GM18907 (cell line): ENCODE measurements at regions not wholly inside any gene's neighbourhood (a gene's known extent, or its start where the extent isn't known, plus 50 kb on each side); places are given as distances from the start of the nearest gene placed in this dataset.
"Not testable (repeated sequence)": the region's sequence is repeated elsewhere in the genome, so short reads cannot be mapped to it uniquely, and the experiment has no call there.

Experiments
- ATAC-seq: cut with Tn5 transposase; IDR thresholded peaks from one replicate; pipeline ENCODE4 v1.9.1; 2021; ENCODE audit warnings: mild to moderate bottlenecking, moderate library complexity; ENCODE audit not compliant: unreplicated experiment

GRCh38 chr2:226115102-226115831 is 684.4 kb downstream of the IRS1 start:
- ATAC-seq: no peak

GRCh38 chr2:226114436-226114835 is 685.2 kb downstream of the IRS1 start:
- ATAC-seq: no peak

GRCh38 chr2:226098861-226099745 is 699.6 kb downstream of the NYAP2 start:
- no peak for ATAC-seq

GRCh38 chr2:226095058-226095457 is 695.5 kb downstream of the NYAP2 start:
- ATAC-seq: no peak

- ATAC-seq: no peak
Observed at GRCh38 chr2:226093364-226093763, 693.9 kb downstream of the NYAP2 start.

- ATAC-seq: no peak
Observed at GRCh38 chr2:226088366-226088674, 688.8 kb downstream of the NYAP2 start.

GRCh38 chr2:226087505-226088365 is 688.2 kb downstream of the NYAP2 start:
- no peak for ATAC-seq

- ATAC-seq: no peak
Observed at GRCh38 chr2:226087051-226087450, 687.5 kb downstream of the NYAP2 start.

GRCh38 chr2:226086190-226086589 is 686.7 kb downstream of the NYAP2 start:
- no peak for ATAC-seq

- not testable (repeated sequence) for ATAC-seq
Observed at GRCh38 chr2:226085425-226085824, 685.9 kb downstream of the NYAP2 start.

- ATAC-seq: no peak
Observed at GRCh38 chr2:226080334-226080733, 680.8 kb downstream of the NYAP2 start.

GRCh38 chr2:226079671-226080181 is 680.2 kb downstream of the NYAP2 start:
- ATAC-seq: no peak

- no peak for ATAC-seq
Observed at GRCh38 chr2:226079196-226079595, 679.7 kb downstream of the NYAP2 start.

GRCh38 chr2:226078666-226079065 is 679.2 kb downstream of the NYAP2 start:
- ATAC-seq: no peak

- ATAC-seq: no peak
Observed at GRCh38 chr2:226077841-226078240, 678.3 kb downstream of the NYAP2 start.

- ATAC-seq: no peak
Observed at GRCh38 chr2:226077031-226077430, 677.5 kb downstream of the NYAP2 start.

- ATAC-seq: no peak
Observed at GRCh38 chr2:226076529-226076928, 677.0 kb downstream of the NYAP2 start.

GRCh38 chr2:226074391-226074790 is 674.9 kb downstream of the NYAP2 start:
- ATAC-seq: no peak

- no peak for ATAC-seq
Observed at GRCh38 chr2:226073496-226074160, 674.1 kb downstream of the NYAP2 start.

- no peak for ATAC-seq
Observed at GRCh38 chr2:226066873-226067272, 667.4 kb downstream of the NYAP2 start.

- no peak for ATAC-seq
Observed at GRCh38 chr2:226066391-226066790, 666.9 kb downstream of the NYAP2 start.
